IMR-90 (cell line): ENCODE measurements at regions not wholly inside any gene's neighbourhood (a gene's known extent, or its start where the extent isn't known, plus 50 kb on each side); places are given as distances from the start of the nearest gene placed in this dataset.

Source experiments
- ATAC-seq: fragments of 200-7000 bp; cut with Tn5 transposase; 2 replicates; pipeline ENCODE4 v1.9.1; 2020; ENCODE audit warnings: low read depth, mild to moderate bottlenecking, moderate library complexity
- BruUV-seq: library from RNA; stranded (reverse); fragments of 400-500 nt; replicated peaks from 2 replicates; lab custom pipeline; 2021; lab: Mats Ljungman, UMichigan
- CTCF ChIA-PET: fragments of 300-600 bp; formaldehyde crosslinking; extraction: SDS; loops from one replicate; lab custom pipeline; 2021; ENCODE audit warnings: antibody characterized with exemption; lab: Yijun Ruan, JAX
- POLR2A ChIA-PET: fragments of 300-600 bp; sonication (Branson Sonifier 250); formaldehyde crosslinking; loops from one replicate; lab custom pipeline; 2022; ENCODE audit warnings: antibody characterized with exemption; ENCODE audit not compliant: unreplicated experiment; lab: Charles Lee
- DNase-seq: peaks from one replicate; pipeline ENCODE4 v3.0.0; 2013
- H2AFZ ChIP-seq: replicated peaks from 2 replicates; pipeline ENCODE3; 2013; ENCODE audit warnings: low read length, mild to moderate bottlenecking; ENCODE audit not compliant: poor library complexity
- H2AK5ac ChIP-seq: 2 replicates; pipeline ENCODE4 v1.6.1; 2013; ENCODE audit warnings: low read depth, low read length, inconsistent platforms
- H2AK9ac ChIP-seq: replicated peaks from 2 replicates; pipeline ENCODE3; 2013; ENCODE audit warnings: mild to moderate bottlenecking, low read depth, low read length, moderate library complexity; ENCODE audit not compliant: poor library complexity
- H2BK120ac ChIP-seq: 2 replicates; pipeline ENCODE4 v1.6.1; 2013; ENCODE audit warnings: low read depth, low read length, inconsistent platforms
- H2BK15ac ChIP-seq: 3 replicates; pipeline ENCODE4 v1.6.1; 2013; ENCODE audit warnings: low read depth, low read length, inconsistent platforms
- H2BK20ac ChIP-seq: 2 replicates; pipeline ENCODE4 v1.6.1; 2013; ENCODE audit warnings: low read depth, mild to moderate bottlenecking, inconsistent platforms, low read length, moderate library complexity
- H2BK5ac ChIP-seq: 2 replicates; pipeline ENCODE4 v1.6.1; 2013; ENCODE audit warnings: mild to moderate bottlenecking, low read depth, low read length, inconsistent platforms; ENCODE audit not compliant: poor library complexity, severe bottlenecking
- H3K14ac ChIP-seq: replicated peaks from 2 replicates; pipeline ENCODE4 v1.6.1; 2013; ENCODE audit warnings: low read depth, low read length, inconsistent platforms
- H3K18ac ChIP-seq: 2 replicates; pipeline ENCODE4 v1.6.1; 2013; ENCODE audit warnings: low read depth, low read length, control low read depth
- H3K23ac ChIP-seq: 2 replicates; pipeline ENCODE4 v1.6.1; 2013; ENCODE audit warnings: low read depth, low read length, inconsistent platforms
- H3K27ac ChIP-seq: 2 replicates; pipeline ENCODE4 v1.5.1; 2013; ENCODE audit warnings: mild to moderate bottlenecking, control low read depth, low read length; ENCODE audit not compliant: insufficient read depth
- H3K27me3 ChIP-seq: 2 replicates; pipeline ENCODE4 v1.6.1; 2013; ENCODE audit warnings: low read length; ENCODE audit not compliant: control insufficient read depth, insufficient read depth
- H3K36me3 ChIP-seq: 2 replicates; pipeline ENCODE4 v1.6.1; 2013; ENCODE audit warnings: low read length, mixed read lengths; ENCODE audit not compliant: control insufficient read depth, insufficient read depth
- H3K4ac ChIP-seq: 2 replicates; pipeline ENCODE4 v1.6.1; 2013; ENCODE audit warnings: low read depth, low read length, inconsistent platforms
- H3K4me1 ChIP-seq: 2 replicates; pipeline ENCODE4 v1.6.1; 2013; ENCODE audit warnings: low read length, mixed read lengths; ENCODE audit not compliant: control insufficient read depth, insufficient read depth
- H3K4me2 ChIP-seq: 2 replicates; pipeline ENCODE4 v1.6.1; 2013; ENCODE audit warnings: low read depth, mild to moderate bottlenecking, control low read depth, low read length, moderate library complexity
- H3K4me3 ChIP-seq: 2 replicates; pipeline ENCODE4 v1.5.1; 2013; ENCODE audit warnings: low read depth, mild to moderate bottlenecking, control low read depth, low read length, moderate library complexity; ENCODE audit not compliant: insufficient read depth
- H3K56ac ChIP-seq: 2 replicates; pipeline ENCODE4 v1.6.1; 2013; ENCODE audit warnings: low read length, inconsistent platforms; ENCODE audit not compliant: insufficient read depth; ENCODE audit errors: extremely low read depth
- H3K79me1 ChIP-seq, 2 experiments: 2 replicates each; pipeline ENCODE4 v1.6.1; 2013; ENCODE audit warnings: low read length in 2 of 2, inconsistent platforms in 1 of 2, low read depth in 1 of 2
- H3K9ac ChIP-seq: 2 replicates; pipeline ENCODE4 v1.6.1; 2013; ENCODE audit warnings: low read depth, low read length, control low read depth
- H3K9me1 ChIP-seq: 2 replicates; pipeline ENCODE4 v1.6.1; 2013; ENCODE audit warnings: low read length, inconsistent platforms; ENCODE audit not compliant: insufficient read depth
- H3K9me3 ChIP-seq: 2 replicates; pipeline ENCODE4 v1.6.1; 2013; ENCODE audit warnings: low read length; ENCODE audit not compliant: control insufficient read depth, insufficient read depth
- H4K20me1 ChIP-seq: 2 replicates; pipeline ENCODE4 v1.6.1; 2013; ENCODE audit warnings: low read length, inconsistent platforms; ENCODE audit not compliant: insufficient read depth
- H4K5ac ChIP-seq: 2 replicates; pipeline ENCODE4 v1.6.1; 2013; ENCODE audit warnings: mild to moderate bottlenecking, low read depth, low read length, control low read depth
- H4K8ac ChIP-seq, 2 experiments: 2 replicates each; pipeline ENCODE4 v1.6.1; 2013; ENCODE audit warnings: low read depth in 2 of 2, low read length in 2 of 2, control low read depth in 1 of 2, inconsistent platforms in 1 of 2
- H4K91ac ChIP-seq: 2 replicates; pipeline ENCODE4 v1.6.1; 2013; ENCODE audit warnings: low read depth, low read length, inconsistent platforms; ENCODE audit not compliant: insufficient read depth
- MAZ ChIP-seq: IDR thresholded peaks from 2 replicates; pipeline ENCODE4 v1.6.1; 2012; ENCODE audit warnings: low read depth, mild to moderate bottlenecking, low read length, improper control_type of control experiment, moderate library complexity, borderline replicate concordance
- POLR2A ChIP-seq: IDR thresholded peaks from 2 replicates; pipeline ENCODE4 v1.6.1; 2012; ENCODE audit warnings: mild to moderate bottlenecking, low read depth, low read length
- WGBS, 2 experiments: methylation state at CpG; one replicate each; pipeline versions ENCODE4 v1.1.5 to v1.1.7; 2013; ENCODE audit warnings: missing lambda C conversion rate in 2 of 2; ENCODE audit not compliant: insufficient read length in 1 of 2; ENCODE audit errors: extremely low coverage in 2 of 2; 5-methylcytosine and 5-hydroxymethylcytosine counted together
- dilution Hi-C: fragments of 300-500 bp; cut with HindIII; formaldehyde crosslinking; loops from one replicate; pipeline ENCODE4 v1.14.3; 2018; ENCODE audit warnings: low sequenced_read_pairs; ENCODE audit not compliant: unreplicated experiment
- in situ Hi-C: fragments of 300-500 bp; cut with MboI; formaldehyde crosslinking; loops from 3 replicates; pipeline ENCODE4 v1.14.3; 2019; ENCODE audit warnings: low sequenced_read_pairs, inconsistent platforms, mixed read lengths
- intact Hi-C: fragments of 100-400 bp; cut with micrococcal nuclease; formaldehyde crosslinking; loops from 2 replicates; pipeline ENCODE4 v1.10.0; 2022

GRCh38 chr5:169351721-169352120 is 50.8 kb upstream of the SLIT3 start:
- BruUV-seq = no TSS peak
- no peak overlapping the region for H3K4ac ChIP-seq
- H3K23ac ChIP-seq = no peak overlapping the region
- TF ChIP-seq POLR2A = no peak
- no peak for TF ChIP-seq MAZ
- H3K56ac ChIP-seq = no peak overlapping the region
- no peak overlapping the region for H3K4me3 ChIP-seq
- no peak overlapping the region; the same call in 1 of the 2 replicates for H3K18ac ChIP-seq
- no peaks in the 10 kb centered on the region for H3K27me3 ChIP-seq
- no peak overlapping the region for H4K8ac ChIP-seq
- H2AFZ ChIP-seq = no peak overlapping the region
- no peak overlapping the region for H3K27ac ChIP-seq
- dilution Hi-C loops (no loop called here), in situ Hi-C loops (no loop called here), intact Hi-C loops (loop anchor here (5.0 kb wide), 1 partner anchor 226 kb away; no protein-coding TSS in a partner anchor)
- CTCF ChIA-PET = no interaction called here
- no peaks in the 10 kb centered on the region for H4K20me1 ChIP-seq
- H2BK5ac ChIP-seq = no peak overlapping the region
- H2AK9ac ChIP-seq = no peak overlapping the region
- no peaks in the 10 kb centered on the region for H3K36me3 ChIP-seq
- no peaks in the 10 kb centered on the region for H3K79me1 ChIP-seq
- H3K4me1 ChIP-seq = no peaks in the 10 kb centered on the region
- no peak overlapping the region for H2AK5ac ChIP-seq
- no peak overlapping the region for H3K14ac ChIP-seq
- DNase-seq = no peak
- POLR2A ChIA-PET = no interaction called here
- 0 out of 2 replicates have a peak overlapping the region, but pooled peaks have one; percentile 5 for H2BK20ac ChIP-seq
- H2BK120ac ChIP-seq = no peak overlapping the region
- no peaks in the 10 kb centered on the region for H3K9me1 ChIP-seq
- ATAC-seq = no peak
- H4K5ac ChIP-seq = no peak overlapping the region
- H3K9ac ChIP-seq = no peak overlapping the region
- H3K9me3 ChIP-seq = no peaks in the 10 kb centered on the region
- no peak overlapping the region for H4K91ac ChIP-seq
- H2BK15ac ChIP-seq = no peak overlapping the region
- no peak overlapping the region for H3K4me2 ChIP-seq
- 83% methylated on average over 1 of the region's 3 CpGs; no CpG with 5 or more reads in 1 of the 2 experiments for WGBS, 2 experiments
